GM18520 (cell line): ENCODE measurements at regions not wholly inside any gene's neighbourhood (a gene's known extent, or its start where the extent isn't known, plus 50 kb on each side); places are given as distances from the start of the nearest gene placed in this dataset.

Experiments used
- ATAC-seq: cut with Tn5 transposase; IDR thresholded peaks from one replicate; pipeline ENCODE4 v1.9.1; 2021; ENCODE audit not compliant: unreplicated experiment

DNA sequence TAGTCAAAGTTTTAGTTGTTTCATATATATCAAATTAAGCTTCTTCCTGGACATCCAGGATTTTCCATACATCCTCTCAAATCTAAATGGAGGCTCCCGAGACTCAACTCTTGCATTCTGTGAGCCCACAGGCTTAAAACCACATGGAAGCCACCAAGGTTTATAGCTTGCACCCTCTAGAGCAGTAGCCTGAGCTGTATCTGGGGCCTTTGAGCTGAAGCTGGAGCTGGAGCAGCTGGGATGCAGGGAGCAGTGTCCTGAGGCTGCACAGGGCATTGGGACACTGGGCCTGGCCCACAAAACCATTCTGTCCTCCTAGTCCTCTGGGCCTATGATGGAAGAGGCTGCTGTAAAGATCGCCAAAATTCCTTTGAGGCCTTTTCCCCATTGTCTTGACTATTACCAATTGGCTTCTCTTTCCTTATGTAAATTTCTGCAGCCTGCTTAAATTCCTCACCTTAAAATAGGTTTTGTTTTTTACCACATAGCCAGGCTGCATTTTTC, 151.0 kb downstream of the COX7C start:
- no peak for ATAC-seq

DNA sequence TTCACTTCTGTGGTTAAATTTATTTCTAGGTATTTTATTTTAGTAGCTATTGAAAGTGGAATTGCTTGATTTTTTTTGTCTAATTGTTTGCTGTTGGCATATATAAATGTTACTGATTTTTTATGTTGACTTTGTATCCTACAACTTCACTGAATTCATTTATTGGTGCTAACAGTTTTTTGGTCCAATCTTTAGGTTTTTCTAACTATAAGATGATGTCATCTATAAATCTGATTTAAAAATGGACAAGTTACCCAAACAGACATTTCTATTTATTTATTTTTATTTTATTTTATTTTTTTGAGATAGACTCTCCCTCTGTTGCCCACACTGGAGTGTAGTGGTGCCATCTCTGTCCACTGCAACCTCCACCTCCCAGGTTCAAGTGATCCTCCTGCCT, 162.3 kb downstream of the COX7C start:
- no peak for ATAC-seq

DNA sequence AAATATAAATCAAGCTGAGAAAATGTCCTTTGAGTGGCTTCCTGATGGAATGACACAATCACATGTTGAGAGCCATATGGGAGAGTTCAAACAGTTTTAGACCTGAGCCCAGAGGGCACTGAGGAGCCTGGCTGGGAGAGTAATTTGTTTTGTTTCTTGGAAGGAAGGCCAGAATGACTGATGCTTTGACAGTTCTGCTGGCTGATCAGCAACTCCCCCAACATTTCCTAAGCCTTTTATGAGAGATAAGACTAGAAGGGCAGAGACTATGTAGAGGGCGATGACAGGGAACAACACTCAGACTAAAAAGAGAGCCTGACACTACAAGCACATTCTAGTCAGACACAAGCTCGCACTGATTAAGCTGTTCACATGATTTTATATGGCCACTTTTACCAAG, 169.2 kb downstream of the COX7C start:
- ATAC-seq, result no peak

DNA sequence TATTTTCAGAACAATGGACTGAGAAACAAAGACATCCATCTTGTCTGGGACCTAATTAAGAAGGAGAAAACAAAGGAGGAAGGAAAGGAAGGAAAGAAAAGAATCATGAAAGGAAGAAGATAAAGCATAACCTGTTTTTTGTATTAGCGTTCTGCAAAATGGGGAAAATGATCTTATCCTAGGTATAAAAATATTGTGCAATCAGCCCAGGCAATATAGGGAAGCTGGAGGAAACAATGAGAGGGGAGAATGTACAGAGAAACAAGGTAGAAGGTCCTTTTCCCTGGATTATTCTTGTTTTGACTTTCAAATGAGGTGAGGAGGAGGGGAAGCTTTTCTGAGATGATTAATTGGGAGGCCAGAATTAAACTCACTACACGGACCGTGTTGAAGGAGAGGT, 177.9 kb downstream of the COX7C start:
- ATAC-seq, result no peak

DNA sequence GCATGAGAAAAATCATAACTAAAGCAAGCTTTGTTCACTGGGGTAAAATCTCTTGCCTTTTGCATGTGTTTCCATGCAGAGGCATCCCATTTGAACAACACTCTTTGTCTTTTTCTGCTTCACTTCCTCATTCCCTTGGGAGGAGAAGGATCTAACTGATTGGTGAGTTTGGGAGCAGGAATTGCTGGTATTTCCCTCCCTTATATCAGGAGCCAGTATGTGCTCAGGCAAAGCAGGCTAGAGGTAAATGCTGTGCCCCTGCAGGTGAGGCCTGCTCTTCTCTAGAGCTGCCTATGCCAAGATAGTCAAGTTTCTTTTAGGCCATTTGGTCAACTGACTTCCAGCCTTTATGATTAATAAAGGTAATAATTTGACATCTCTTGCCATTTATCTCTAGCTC, 179.9 kb downstream of the COX7C start:
- ATAC-seq, result no peak

DNA sequence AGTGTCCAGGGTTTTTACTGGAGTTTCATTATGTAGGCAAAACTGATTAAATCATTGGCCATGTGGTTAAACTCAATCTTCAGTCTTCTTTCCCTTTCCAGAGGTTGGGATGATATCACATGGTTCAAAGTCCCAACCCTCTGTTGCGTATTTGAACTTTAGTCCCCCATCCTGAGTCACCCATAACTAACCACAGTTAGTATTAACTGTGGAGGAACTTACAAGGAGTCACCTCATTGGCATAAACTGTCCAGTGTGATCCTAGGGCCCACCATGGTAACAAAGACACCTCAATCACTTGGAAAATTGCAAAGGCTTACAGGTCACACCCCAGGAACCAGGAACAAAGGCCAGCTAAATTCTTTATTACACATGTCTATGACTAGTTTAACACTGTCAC, 188.5 kb downstream of the COX7C start:
- no peak for ATAC-seq

DNA sequence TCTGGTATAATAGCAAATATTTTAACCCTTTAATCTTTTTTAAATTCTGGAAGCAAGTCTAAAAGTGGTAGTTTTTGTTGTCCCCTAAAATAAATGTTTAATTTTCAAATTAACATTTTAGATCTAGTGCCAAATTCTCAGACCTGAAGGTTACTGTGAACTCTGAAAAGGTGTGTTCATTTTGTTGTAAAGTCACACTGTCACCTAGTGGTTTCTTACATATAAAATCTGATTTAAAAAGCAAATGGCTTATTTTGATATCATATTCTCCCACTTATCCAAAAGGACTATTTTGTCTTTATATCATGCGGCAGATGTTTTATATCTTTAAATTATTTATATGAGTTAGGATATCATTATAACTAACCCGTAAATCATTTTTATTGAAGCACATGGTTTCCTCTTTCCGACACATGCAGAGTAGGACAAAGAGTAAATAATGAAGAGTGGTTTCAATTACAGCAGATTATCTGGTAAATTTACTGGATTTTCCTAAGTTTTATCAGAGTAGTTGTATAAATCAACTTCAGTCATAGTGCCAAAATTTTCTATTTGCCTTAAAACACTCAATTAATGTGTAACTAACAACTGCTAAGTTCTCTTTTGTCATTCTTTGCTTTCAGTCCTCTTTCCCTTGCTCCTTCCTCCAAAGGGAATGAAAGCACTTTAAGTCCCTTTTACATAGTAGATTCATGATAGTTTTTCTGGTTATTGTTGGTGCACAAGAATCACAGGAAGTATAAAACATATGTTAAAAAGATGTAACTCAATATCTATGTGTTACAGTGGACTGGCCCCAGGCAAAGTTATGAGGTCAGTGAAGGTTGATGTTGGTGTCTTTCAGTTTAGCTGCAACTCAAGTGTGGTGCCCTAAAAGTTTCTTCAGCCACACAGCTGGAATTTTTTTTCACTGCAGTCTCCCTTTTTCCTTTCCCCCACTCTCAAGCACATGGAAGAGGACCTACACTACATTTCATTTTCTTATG, 189.6 kb downstream of the COX7C start:
- ATAC-seq, result no peak

DNA sequence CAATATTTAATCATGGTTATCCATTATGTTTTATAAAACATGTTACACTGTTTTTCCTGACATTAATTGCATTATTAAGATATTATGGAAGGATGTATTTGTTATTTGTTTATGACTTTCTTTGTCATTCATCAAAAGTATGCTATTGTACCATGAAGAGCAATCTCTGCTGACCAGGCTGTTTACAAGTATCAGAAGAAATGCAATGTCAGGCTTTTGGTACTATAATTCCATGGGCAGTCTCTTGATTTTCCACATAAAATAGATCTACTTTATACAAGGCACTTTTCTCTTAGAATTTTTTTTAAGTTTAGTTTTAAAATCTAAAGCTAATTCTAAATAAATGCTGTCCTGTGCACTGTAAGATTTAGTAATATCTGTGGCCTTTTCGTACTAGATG, 196.6 kb downstream of the COX7C start:
- ATAC-seq, result no peak

DNA sequence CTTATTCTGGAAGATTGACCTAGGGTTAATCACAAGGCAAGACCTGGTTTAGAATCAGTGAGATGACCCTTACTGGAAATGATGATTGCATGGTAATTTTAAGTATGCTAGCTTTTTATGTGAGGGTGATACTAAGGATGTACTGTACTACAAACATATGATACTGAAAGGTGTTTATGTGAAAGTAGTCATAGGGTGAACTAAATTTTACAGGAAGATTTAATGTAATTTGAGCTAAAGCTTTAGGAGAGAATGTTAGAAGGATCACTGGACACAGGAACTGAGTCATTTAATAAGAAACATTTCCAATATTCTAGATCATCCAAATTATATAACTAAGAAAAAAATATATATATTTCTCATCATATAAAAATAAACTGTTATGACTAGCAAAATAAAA, 197.2 kb downstream of the COX7C start:
- ATAC-seq, result no peak

DNA sequence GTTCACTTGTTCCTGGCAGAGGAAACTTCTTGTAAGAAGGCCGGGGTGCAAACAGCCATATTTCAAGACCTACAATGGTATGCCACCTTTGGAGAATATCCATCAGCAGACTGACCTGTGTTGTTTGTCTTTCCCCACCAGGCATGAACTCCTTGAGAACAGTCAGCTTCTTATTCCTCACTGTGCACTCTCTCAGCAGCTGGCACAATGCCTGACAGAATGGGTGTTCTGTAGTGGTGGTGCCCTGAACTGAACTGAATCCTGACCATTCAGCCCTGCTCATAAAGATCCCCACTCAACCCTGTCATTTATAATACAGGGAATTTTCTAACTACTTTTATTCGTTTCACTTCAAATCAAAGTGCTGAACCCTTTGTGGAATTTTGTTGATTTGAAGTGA, 206.9 kb downstream of the COX7C start:
- no peak for ATAC-seq

DNA sequence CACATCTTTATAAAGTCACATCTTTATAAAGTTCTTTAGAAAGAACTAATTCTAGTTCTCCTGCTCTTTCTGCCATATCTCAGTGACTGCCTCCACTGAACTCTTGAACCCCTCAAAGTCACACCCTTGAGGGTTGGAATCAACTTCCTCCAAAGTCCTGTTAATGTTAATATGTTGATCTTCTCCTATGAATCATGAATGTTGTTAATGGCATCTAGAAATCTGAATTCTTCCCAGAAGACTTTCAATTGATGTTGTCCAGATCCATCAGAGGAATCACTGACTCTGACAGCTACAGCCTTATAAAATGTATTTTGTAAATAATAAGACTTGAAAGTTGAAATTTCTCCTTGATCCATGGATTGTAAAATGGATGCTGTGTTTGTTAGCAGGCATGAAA, 213.4 kb downstream of the COX7C start:
- ATAC-seq, result no peak

DNA sequence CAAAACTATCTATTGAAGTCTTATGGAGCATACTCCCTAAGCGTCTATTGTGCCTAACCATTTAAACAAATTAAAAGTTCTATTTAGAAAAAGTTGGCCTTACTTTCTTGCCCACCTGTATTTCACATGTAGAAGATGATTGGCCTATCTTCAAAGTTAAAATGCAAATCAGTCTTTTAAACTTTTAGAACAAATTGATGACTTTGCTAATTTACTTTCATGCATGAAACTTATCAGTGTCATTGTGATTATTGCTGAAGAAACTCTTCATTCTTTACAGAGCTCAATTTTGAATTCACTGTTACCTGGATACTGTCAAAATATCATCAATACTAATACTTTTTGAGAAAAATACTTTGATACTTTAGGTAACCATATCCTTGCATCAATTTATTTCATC, 216.1 kb downstream of the COX7C start:
- no peak for ATAC-seq

DNA sequence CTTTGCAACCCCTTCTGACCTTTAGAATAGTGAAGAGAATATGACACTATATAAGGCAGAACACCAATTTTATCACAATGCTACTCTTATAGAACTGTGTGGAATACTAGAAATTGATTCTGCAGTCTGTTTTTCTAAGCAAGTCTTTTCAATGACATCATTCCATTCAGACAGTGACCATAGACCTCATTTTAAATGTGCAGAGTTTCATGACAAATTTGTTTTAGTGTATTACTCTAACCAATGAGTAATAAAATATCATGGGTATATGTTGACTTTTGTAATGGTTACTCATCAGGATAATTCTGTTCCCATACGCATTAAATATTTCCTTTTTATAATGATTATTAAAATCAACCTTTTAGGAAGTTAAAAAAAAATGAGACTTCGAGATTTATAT, 219.9 kb downstream of the COX7C start:
- no peak for ATAC-seq

DNA sequence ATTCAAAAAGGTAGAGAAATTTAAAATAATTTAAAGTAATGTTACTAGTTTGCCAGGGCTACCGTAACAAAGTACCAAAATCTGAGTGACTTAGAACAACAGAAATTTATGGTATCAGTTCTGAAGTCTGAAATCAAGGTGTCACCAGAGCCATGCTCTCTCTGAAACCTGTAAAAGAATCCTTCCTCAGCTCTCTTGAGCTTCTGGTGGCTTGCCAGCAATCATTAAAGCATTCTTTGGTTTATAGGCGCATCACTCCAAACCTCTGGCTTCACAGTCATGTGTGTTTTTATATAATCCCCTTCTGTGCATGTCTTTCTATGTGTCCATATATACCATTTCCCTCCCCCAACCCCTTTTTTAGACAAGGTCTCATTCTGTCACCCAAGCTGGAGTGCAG, 220.3 kb downstream of the COX7C start:
- no peak for ATAC-seq

DNA sequence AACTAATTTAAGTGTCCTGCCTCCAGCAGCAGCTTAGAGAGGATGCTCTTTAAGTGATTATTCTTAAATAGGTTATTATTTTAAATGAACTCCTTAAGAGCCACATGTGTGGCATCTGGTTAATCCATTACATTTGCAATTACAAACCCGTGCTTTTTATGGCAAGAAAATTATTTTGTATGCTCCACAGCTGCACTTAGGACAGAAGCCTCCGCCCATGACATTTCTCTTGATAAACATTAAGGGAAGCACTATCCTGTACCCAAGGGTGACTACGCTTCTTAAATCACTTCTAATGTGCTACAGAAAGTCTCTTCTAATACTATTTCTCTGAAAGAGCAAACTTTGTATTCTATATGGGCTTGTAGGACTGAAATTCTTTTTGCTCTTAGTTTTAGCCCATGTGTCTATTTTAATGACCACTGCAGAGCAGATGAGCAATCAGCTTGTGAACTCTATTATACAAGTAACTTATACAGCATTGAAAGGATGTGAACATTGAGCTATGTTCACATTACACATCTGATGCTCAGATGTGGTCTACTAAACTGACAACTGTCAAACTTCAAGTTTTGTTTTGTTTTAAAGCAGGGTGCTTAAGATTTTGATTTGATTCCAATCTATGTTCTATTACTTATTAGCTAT, 223.4 kb downstream of the COX7C start:
- no peak for ATAC-seq

DNA sequence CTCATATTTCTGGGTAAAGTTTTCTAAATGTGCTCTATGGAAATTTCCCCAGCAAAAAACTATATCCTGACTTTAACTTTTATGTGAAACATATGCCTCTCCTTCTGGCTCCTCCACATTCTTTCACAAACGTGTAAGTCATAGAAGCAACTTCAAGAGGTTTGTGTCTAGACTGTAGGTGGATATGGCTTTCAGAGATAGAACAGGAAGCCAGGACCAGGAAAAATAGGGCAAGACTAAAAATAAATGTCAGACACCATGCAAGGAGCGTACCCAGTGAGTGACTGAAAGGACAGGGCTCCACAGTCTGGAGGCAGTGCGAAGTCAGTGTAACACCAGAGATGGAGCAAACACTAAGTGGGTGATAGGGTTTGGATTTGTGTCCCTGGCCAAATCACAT, 240.7 kb downstream of the COX7C start:
- ATAC-seq, result no peak

DNA sequence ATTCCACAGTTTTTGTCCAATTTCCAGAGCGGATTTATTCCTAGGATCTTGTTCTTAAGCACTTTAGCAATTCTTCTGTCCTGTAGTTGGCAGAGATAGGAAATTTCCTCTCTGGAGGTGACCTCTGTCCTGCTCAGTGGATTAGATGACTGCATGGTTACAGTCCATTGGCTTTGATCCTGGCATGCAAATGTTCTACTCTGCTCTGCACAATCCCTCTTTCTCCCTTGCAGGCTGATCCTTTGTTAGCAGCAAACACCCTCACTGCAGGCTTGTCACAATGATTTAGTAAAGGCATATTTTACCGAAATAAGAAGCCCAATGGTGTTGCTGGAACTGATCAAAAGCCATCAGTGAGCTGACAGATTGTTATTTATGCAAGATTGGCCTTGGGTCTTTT, 243.8 kb downstream of the COX7C start:
- ATAC-seq, result no peak

DNA sequence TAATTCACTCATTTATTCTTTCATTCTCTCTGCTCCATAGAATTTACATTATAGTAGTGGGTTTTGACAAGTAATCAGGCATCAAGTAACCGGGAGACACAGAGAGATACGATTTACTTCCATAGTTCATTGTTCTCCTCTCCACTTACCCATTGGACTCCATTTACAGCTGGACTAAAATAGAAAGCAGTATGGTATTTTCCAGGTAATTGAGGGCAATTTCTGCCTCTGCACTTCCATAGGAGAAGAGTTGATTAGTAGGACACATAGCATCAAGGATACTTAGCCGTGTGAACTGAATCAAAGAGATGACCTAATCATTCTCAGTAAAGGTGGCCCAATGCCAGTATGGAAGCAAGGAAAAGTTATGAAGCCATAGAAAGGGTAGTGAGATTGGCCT, 244.4 kb downstream of the COX7C start:
- ATAC-seq, result no peak

DNA sequence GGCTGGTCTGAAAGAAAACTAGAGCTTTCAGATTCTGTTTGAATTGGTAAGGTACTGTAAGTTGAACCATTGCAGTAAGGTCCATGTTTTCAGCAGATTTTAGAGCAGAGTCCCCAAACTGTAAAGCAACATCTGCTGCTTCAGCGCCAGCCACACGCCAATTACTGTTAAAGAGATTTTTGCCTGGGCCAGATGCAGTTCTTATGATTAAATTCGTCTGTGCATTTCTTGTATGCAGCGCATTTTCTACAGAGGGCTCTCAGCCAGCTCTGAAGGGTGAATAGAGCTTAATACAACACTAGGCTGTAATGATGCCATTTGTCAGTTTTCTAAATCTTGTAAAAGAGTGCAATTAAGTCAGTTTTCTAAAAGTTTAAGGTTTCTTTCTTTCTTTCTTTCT, 246.3 kb downstream of the COX7C start:
- no peak for ATAC-seq

DNA sequence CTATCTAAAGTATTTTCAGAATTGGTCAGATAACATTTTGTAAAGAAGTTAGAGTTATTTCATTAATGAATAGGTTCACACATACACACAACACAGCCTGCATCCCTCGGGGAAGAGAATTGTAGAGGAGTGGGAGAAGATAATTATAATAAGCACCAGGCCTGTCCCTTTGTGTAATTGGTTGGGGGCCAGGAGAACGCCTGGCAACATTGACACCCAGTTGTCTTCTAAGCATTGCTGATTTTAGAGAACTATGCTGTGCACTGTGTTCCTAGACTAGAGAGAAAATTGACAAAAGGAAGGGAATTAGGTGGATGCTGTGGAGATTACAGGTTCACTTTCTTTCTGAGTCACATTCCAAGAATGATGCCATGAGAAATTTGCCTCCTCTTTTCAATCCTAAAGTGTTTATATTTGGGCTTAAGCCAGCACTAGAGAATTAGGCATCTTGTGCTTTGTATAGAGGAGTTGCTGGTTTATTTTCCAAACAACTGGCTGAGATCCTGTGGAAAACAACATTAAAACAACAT, 247.6 kb downstream of the COX7C start:
- no peak for ATAC-seq

DNA sequence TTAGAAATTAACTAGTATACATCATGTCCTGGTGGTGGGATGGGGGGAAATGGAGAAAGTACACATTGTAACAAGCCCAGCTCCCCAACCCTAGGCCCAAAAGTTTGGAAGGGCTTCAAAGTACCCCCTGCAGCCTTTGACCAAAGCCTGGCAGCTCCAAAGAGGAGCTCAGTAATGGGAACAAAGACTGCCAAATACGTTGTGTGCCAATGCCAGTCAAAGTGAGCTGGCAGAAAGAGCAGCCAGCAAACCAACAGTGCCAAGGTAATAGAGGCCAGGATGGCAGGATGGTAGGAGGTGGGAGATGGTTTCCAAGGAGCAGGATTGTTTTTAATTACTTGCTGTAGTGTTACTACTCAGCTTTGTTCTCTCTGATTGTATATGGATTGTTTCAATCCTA, 248.3 kb downstream of the COX7C start:
- no peak for ATAC-seq

DNA sequence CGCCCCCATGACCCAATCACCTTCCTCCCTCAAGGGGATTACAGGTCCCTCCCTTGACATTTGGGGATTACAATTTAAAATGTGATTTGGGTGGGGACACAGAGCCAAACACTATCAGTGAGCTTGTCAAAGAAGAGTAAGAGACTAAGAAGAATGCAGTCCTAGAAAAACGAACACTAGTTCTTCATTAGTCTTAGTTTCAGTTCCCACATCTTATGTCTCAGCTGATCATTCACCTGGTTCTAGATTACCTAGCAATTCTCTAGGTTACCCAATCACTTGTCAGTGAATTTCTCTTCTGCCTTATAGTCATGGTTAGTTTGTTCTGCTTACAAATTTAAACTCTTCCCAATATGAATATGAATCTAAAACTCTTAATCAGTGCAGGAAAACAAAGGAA, 251.5 kb downstream of the COX7C start:
- ATAC-seq, result no peak
